K562 (cell line): ENCODE measurements at regions not wholly inside any gene's neighbourhood (a gene's known extent, or its start where the extent isn't known, plus 50 kb on each side); places are given as distances from the start of the nearest gene placed in this dataset.

ENCODE experiments used
- ATAC-seq: fragments of 200-7000 bp; cut with Tn5 transposase; 3 replicates; pipeline ENCODE4 v1.9.1; 2020; ENCODE audit warnings: moderate library complexity
- BruUV-seq: library from RNA; stranded (reverse); fragments of 400-500 nt; replicated peaks from 2 replicates; lab custom pipeline; 2021; lab: Mats Ljungman, UMichigan
- CTCF ChIA-PET: fragments of 300-600 bp; formaldehyde crosslinking; extraction: SDS; loops from one replicate; lab custom pipeline; 2021; ENCODE audit warnings: low intra/inter-chr PET ratio; lab: Yijun Ruan, JAX
- POLR2A ChIA-PET: fragments of 300-600, 350-650 bp; sonication (Branson Sonifier 250); formaldehyde crosslinking; extraction: SDS; loops from one replicate; lab custom pipeline; 2021; ENCODE audit warnings: antibody characterized with exemption, inconsistent platforms; lab: Yijun Ruan, JAX
- DNase-seq, 4 experiments: peaks; one replicate each; pipeline versions ENCODE4 v3.0.0 to v3.0.0-alpha.2; 2011 to 2018; ENCODE audit warnings: low spot score in 3 of 4, mixed read lengths in 3 of 4; ENCODE audit errors: extremely low read depth in 1 of 4
- FAIRE-seq: peaks from 2 replicates; lab custom pipeline; 2011; peaks lifted over from hg19 to GRCh38; lab: Jason Lieb, UNC
- H2AFZ ChIP-seq: 2 replicates; pipeline ENCODE4 v1.6.0; 2011; ENCODE audit warnings: low read depth, low read length, control low read depth, inconsistent platforms
- H3K27ac ChIP-seq: fragments of 200-600 bp; 3 replicates; pipeline ENCODE4 v1.8.0; 2011; ENCODE audit warnings: low read depth, mild to moderate bottlenecking, control low read depth, inconsistent platforms, low read length, moderate library complexity, mixed read lengths; ENCODE audit errors: extremely low read depth
- H3K27me3 ChIP-seq, 2 experiments: fragments of 300-600 bp in 1 of 2; 2 replicates in 1 of 2; 3 replicates in 1 of 2; pipeline versions ENCODE4 v1.6.0 to v1.8.0; 2011; ENCODE audit warnings: inconsistent platforms in 2 of 2, low read length in 2 of 2, mild to moderate bottlenecking in 1 of 2, mixed read lengths in 1 of 2, moderate library complexity in 1 of 2; ENCODE audit not compliant: control insufficient read depth in 2 of 2, insufficient read depth in 2 of 2
- H3K36me3 ChIP-seq: fragments of 300-600 bp; 3 replicates; pipeline ENCODE4 v1.8.0; 2011; ENCODE audit warnings: mild to moderate bottlenecking, low read length, inconsistent platforms; ENCODE audit not compliant: control insufficient read depth, insufficient read depth
- H3K4me1 ChIP-seq, 2 experiments: fragments of 200-600 bp in 1 of 2; replicated peaks in 1 of 2; 2 replicates in 1 of 2; 3 replicates in 1 of 2; pipeline versions ENCODE4 v1.5.1 to v1.8.0; 2011; ENCODE audit warnings: inconsistent platforms in 2 of 2, low read length in 2 of 2, mild to moderate bottlenecking in 1 of 2, mixed read lengths in 1 of 2, moderate library complexity in 1 of 2; ENCODE audit not compliant: control insufficient read depth in 2 of 2, insufficient read depth in 2 of 2
- H3K4me2 ChIP-seq: 2 replicates; pipeline ENCODE4 v1.6.1; 2011; ENCODE audit warnings: low read length, control low read depth, inconsistent platforms, mixed read lengths; ENCODE audit not compliant: insufficient read depth
- H3K4me3 ChIP-seq: fragments of 200-600 bp; sonication (generic), shearing (Covaris generic); 2 replicates; pipeline ENCODE4 v1.5.1; 2016; ENCODE audit warnings: control low read depth, inconsistent platforms
- H3K79me2 ChIP-seq: fragments of 200-600 bp; 3 replicates; pipeline ENCODE4 v1.8.0; 2011; ENCODE audit warnings: low read length, inconsistent platforms; ENCODE audit not compliant: control insufficient read depth, insufficient read depth
- H3K9ac ChIP-seq, 2 experiments: 2 replicates each; pipeline versions ENCODE4 v1.6.0 to v1.6.1; 2011; ENCODE audit warnings: low read depth in 2 of 2, low read length in 2 of 2, control low read depth in 1 of 2, inconsistent platforms in 1 of 2, mild to moderate bottlenecking in 1 of 2, mixed read lengths in 1 of 2; ENCODE audit not compliant: insufficient read depth in 1 of 2
- H3K9me1 ChIP-seq: one replicate; pipeline ENCODE4 v1.6.0; 2011; ENCODE audit warnings: inconsistent platforms, mild to moderate bottlenecking, low read length, moderate library complexity; ENCODE audit not compliant: control insufficient read depth, insufficient read depth
- H3K9me3 ChIP-seq: replicated peaks from 2 replicates; pipeline ENCODE4 v1.5.1; 2011; ENCODE audit warnings: low read depth, low read length, inconsistent platforms; ENCODE audit not compliant: control insufficient read depth, insufficient read depth
- H4K20me1 ChIP-seq: replicated peaks from 2 replicates; pipeline ENCODE4 v1.6.1; 2011; ENCODE audit warnings: low read length, inconsistent platforms, mixed read lengths; ENCODE audit not compliant: control insufficient read depth, insufficient read depth
- CHD2 ChIP-seq: IDR thresholded peaks from 2 replicates; pipeline ENCODE4 v1.6.1; 2011; ENCODE audit warnings: low read depth, low read length
- CREB1 ChIP-seq, 2 experiments: sonication (generic) in 1 of 2; formaldehyde crosslinking in 1 of 2; IDR thresholded peaks; 2 replicates each; pipeline versions ENCODE4 v1.6.1 to v1.8.0; 2012 to 2022; ENCODE audit warnings: inconsistent platforms in 1 of 2, mild to moderate bottlenecking in 1 of 2, missing genetic modification reagents in 1 of 2, moderate library complexity in 1 of 2
- DPF2 ChIP-seq: fragments of 450-650 bp; IDR thresholded peaks from 2 replicates; pipeline ENCODE4 v1.6.1; 2016
- RBM34 ChIP-seq: fragments of 200-400 bp; formaldehyde crosslinking; IDR thresholded peaks from 2 replicates; pipeline ENCODE4 v1.6.1; 2018; ENCODE audit warnings: low read length, borderline replicate concordance; ENCODE audit not compliant: insufficient read depth
- SIX5 ChIP-seq, 2 experiments: IDR thresholded peaks; 2 replicates each; pipeline ENCODE4 v1.6.1; 2011; ENCODE audit warnings: low read length in 2 of 2, borderline replicate concordance in 1 of 2, low read depth in 1 of 2, mild to moderate bottlenecking in 1 of 2, moderate library complexity in 1 of 2; ENCODE audit not compliant: insufficient read depth in 1 of 2
- SPI1 ChIP-seq: IDR thresholded peaks from 2 replicates; pipeline ENCODE4 v1.6.1; 2011; ENCODE audit warnings: low read depth, low read length, control low read depth, borderline replicate concordance
- STAT5A ChIP-seq: IDR thresholded peaks from 2 replicates; pipeline ENCODE4 v1.6.1; 2012; ENCODE audit warnings: low read length, inconsistent platforms, borderline replicate concordance
- TBP ChIP-seq: optimal IDR thresholded peaks from 2 replicates; pipeline ENCODE3; 2011; ENCODE audit warnings: low read depth, low read length, improper control_type of control experiment
- ZNF239 ChIP-seq: fragments of 250-450 bp; sonication (Bioruptor Pico); IDR thresholded peaks from 2 replicates; pipeline ENCODE4 v1.4.0; 2020; ENCODE audit warnings: mild to moderate bottlenecking
- ZNF583 ChIP-seq: fragments of 250-450 bp; sonication (Bioruptor Pico); IDR thresholded peaks from 2 replicates; pipeline ENCODE4 v1.4.0; 2020
- ZNF695 ChIP-seq: fragments of 450-650 bp; formaldehyde crosslinking; IDR thresholded peaks from 2 replicates; pipeline ENCODE4 v1.4.0; 2020; ENCODE audit warnings: mild to moderate bottlenecking, moderate library complexity
- ZNF764 ChIP-seq: fragments of 250-450 bp; sonication (Bioruptor Pico); IDR thresholded peaks from 2 replicates; pipeline ENCODE4 v1.4.0; 2020; ENCODE audit warnings: low read depth, mild to moderate bottlenecking, moderate library complexity
- WGBS: fragments of 100-300 bp; shearing (Covaris generic); methylation state at CpG from one replicate; pipeline ENCODE4 v1.1.6; 2016; ENCODE audit warnings: low coverage, mixed read lengths; ENCODE audit not compliant: insufficient coverage; ENCODE audit errors: missing lambda C conversion rate; 5-methylcytosine and 5-hydroxymethylcytosine counted together
- in situ Hi-C: fragments of 300-500 bp; cut with MboI; formaldehyde crosslinking; loops from 4 replicates; pipeline ENCODE4 v1.15.0; 2018; ENCODE audit warnings: inconsistent platforms, mixed read lengths
- intact Hi-C: fragments of 100-400 bp; cut with micrococcal nuclease; formaldehyde crosslinking; loops from 2 replicates; pipeline ENCODE4 v1.14.2; 2022
- TF ChIP-seq, protein P1 (sequence below): IDR thresholded peaks from 2 replicates; pipeline ENCODE4 v1.6.1; 2014; ENCODE audit warnings: antibody characterized with exemption
- TF ChIP-seq, protein P2 (sequence below): fragments of 450-650 bp; formaldehyde crosslinking; IDR thresholded peaks from 2 replicates; pipeline ENCODE4 v1.4.0; 2020; ENCODE audit warnings: mild to moderate bottlenecking, moderate library complexity
- TF ChIP-seq, protein P3 (sequence below): fragments of 450-650 bp; IDR thresholded peaks from 2 replicates; pipeline ENCODE4 v1.6.1; 2016; ENCODE audit warnings: mild to moderate bottlenecking

DNA sequence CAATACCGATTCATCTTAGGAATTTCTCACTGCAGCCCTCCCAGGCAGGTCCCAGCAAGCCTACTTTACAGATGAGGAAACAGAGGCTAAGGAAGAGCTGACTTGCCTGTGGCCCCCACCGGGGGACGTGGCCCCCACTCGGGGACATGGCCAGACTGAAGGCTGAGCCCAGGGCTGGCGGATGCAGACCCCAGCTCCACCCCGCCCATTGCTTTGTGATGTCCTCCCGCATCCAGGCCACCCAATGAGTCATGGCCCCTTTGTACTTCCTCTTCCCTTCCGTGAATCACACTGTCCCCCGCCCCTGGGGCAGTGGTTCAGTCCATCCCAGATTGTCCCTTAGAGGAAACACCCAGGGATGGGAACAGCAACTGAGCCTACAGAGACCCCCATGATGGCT, 116.0 kb upstream of the ANO1 start:
- peak; percentile 77 for FAIRE-seq
- no peak overlapping the region for H3K4me3 ChIP-seq
- H4K20me1 ChIP-seq, result no peaks in the 10 kb centered on the region
- ChIA-PET POLR2A (interaction anchor here (0.6 kb wide), 2 partner anchors 19 to 34 kb away, joined by 3 read pairs; no protein-coding TSS in a partner anchor), CTCF (no interaction called here)
- no peaks in the 10 kb centered on the region for H3K79me2 ChIP-seq
- H3K9me3 ChIP-seq, result no peaks in the 10 kb centered on the region
- peak; percentile 75 for ATAC-seq
- H2AFZ ChIP-seq, result peak overlapping the region; percentile 39; the same call in 1 of the 2 replicates
- H3K9me1 ChIP-seq, result no peaks in the 10 kb centered on the region
- intact Hi-C loops (no loop called here), in situ Hi-C loops (no loop called here)
- peak; percentile 66 to 79 (median 74) for DNase-seq
- H3K4me2 ChIP-seq, result no peak overlapping the region; the same call in 1 of the 2 replicates
- H3K27ac ChIP-seq, result no peak overlapping the region
- H3K4me1 ChIP-seq, result peaks cover 13 to 43% of the 10 kb centered on the region in 2 experiments; a peak in 4 of 5 replicates
- 8% methylated on average over 6 of the region's 9 CpGs for WGBS
- BruUV-seq, result no TSS peak
- H3K9ac ChIP-seq, result no peak overlapping the region
- H3K27me3 ChIP-seq, result no peaks in the 10 kb centered on the region; a peak in 1 of 5 replicates
- H3K36me3 ChIP-seq, result no peaks in the 10 kb centered on the region
- TF ChIP-seq DPF2 (0 out of 2 replicates have a peak, but pooled peaks have one; percentile 23), ZNF583 (CRISPR knock-in tag) (no peak), ZNF695 (no peak), SPI1 (peak; percentile 75), CREB1 (IDR thresholded peaks at IDR 0.05) (no peak), CREB1 (CRISPR knock-in tag; IDR thresholded peaks at IDR 0.05) (0 out of 2 replicates have a peak, but pooled peaks have one; percentile 20), RBM34 (no peak), ZNF239 (no peak), TBP (no peak), STAT5A (no peak), SIX5 (IDR thresholded peaks at IDR 0.05; ENCODE audit: borderline replicate concordance in 1 of 2, insufficient read depth in 1 of 2, low read depth in 1 of 2, low read length in 2 of 2) (no peak), ZNF764 (CRISPR knock-in tag) (no peak), CHD2 (no peak)
- TF ChIP-seq, protein P1, sequence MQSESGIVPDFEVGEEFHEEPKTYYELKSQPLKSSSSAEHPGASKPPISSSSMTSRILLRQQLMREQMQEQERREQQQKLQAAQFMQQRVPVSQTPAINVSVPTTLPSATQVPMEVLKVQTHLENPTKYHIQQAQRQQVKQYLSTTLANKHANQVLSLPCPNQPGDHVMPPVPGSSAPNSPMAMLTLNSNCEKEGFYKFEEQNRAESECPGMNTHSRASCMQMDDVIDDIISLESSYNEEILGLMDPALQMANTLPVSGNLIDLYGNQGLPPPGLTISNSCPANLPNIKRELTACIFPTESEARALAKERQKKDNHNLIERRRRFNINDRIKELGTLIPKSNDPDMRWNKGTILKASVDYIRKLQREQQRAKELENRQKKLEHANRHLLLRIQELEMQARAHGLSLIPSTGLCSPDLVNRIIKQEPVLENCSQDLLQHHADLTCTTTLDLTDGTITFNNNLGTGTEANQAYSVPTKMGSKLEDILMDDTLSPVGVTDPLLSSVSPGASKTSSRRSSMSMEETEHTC, result no peak
- TF ChIP-seq, protein P2, sequence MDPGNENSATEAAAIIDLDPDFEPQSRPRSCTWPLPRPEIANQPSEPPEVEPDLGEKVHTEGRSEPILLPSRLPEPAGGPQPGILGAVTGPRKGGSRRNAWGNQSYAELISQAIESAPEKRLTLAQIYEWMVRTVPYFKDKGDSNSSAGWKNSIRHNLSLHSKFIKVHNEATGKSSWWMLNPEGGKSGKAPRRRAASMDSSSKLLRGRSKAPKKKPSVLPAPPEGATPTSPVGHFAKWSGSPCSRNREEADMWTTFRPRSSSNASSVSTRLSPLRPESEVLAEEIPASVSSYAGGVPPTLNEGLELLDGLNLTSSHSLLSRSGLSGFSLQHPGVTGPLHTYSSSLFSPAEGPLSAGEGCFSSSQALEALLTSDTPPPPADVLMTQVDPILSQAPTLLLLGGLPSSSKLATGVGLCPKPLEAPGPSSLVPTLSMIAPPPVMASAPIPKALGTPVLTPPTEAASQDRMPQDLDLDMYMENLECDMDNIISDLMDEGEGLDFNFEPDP, result no peak
- TF ChIP-seq, protein P3, sequence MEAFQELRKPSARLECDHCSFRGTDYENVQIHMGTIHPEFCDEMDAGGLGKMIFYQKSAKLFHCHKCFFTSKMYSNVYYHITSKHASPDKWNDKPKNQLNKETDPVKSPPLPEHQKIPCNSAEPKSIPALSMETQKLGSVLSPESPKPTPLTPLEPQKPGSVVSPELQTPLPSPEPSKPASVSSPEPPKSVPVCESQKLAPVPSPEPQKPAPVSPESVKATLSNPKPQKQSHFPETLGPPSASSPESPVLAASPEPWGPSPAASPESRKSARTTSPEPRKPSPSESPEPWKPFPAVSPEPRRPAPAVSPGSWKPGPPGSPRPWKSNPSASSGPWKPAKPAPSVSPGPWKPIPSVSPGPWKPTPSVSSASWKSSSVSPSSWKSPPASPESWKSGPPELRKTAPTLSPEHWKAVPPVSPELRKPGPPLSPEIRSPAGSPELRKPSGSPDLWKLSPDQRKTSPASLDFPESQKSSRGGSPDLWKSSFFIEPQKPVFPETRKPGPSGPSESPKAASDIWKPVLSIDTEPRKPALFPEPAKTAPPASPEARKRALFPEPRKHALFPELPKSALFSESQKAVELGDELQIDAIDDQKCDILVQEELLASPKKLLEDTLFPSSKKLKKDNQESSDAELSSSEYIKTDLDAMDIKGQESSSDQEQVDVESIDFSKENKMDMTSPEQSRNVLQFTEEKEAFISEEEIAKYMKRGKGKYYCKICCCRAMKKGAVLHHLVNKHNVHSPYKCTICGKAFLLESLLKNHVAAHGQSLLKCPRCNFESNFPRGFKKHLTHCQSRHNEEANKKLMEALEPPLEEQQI, result no peak
